Astrocyte (in vitro differentiated cells and primary cell): ENCODE measurements at regions not wholly inside any gene's neighbourhood (a gene's known extent, or its start where the extent isn't known, plus 50 kb on each side); places are given as distances from the start of the nearest gene placed in this dataset.
A peak's percentile ranks its signal among the peaks of the same experiment; 100 is the strongest.

Experiments used
- DNase-seq: peaks from one replicate; pipeline ENCODE4 v3.0.0-alpha.2; 2010; ENCODE audit warnings: low read depth
- FAIRE-seq: peaks from 2 replicates; lab custom pipeline; 2011; peaks lifted over from hg19 to GRCh38; lab: Jason Lieb, UNC
- H2AFZ ChIP-seq: 2 replicates; pipeline ENCODE4 v1.6.0; 2012; ENCODE audit warnings: low read depth, low read length, inconsistent platforms
- H3K27ac ChIP-seq: 2 replicates; pipeline ENCODE4 v1.5.1; 2011; ENCODE audit warnings: low read depth, low read length, inconsistent platforms
- H3K27me3 ChIP-seq: 2 replicates; pipeline ENCODE4 v1.6.0; 2011; ENCODE audit warnings: low read length, inconsistent platforms; ENCODE audit not compliant: insufficient read depth
- H3K36me3 ChIP-seq: 2 replicates; pipeline ENCODE4 v1.5.1; 2011; ENCODE audit warnings: low read length, inconsistent platforms; ENCODE audit not compliant: insufficient read depth
- H3K4me1 ChIP-seq: 2 replicates; pipeline ENCODE4 v1.5.1; 2011; ENCODE audit warnings: low read length, inconsistent platforms; ENCODE audit not compliant: insufficient read depth
- H3K4me2 ChIP-seq: 2 replicates; pipeline ENCODE4 v1.6.0; 2012; ENCODE audit warnings: low read length, inconsistent platforms
- H3K4me3 ChIP-seq: 2 replicates; pipeline ENCODE4 v1.5.1; 2011; ENCODE audit warnings: low read depth, mild to moderate bottlenecking, low read length, inconsistent platforms; ENCODE audit not compliant: insufficient read depth
- H3K79me2 ChIP-seq: 2 replicates; pipeline ENCODE4 v1.6.0; 2012; ENCODE audit warnings: mild to moderate bottlenecking, low read length, inconsistent platforms; ENCODE audit not compliant: insufficient read depth
- H3K9ac ChIP-seq: 2 replicates; pipeline ENCODE4 v1.6.0; 2012; ENCODE audit warnings: mild to moderate bottlenecking, low read length, inconsistent platforms
- H3K9me3 ChIP-seq: 2 replicates; pipeline ENCODE4 v1.5.1; 2012; ENCODE audit warnings: low read depth, mild to moderate bottlenecking, low read length, inconsistent platforms; ENCODE audit not compliant: insufficient read depth
- H4K20me1 ChIP-seq: 2 replicates; pipeline ENCODE4 v1.6.0; 2012; ENCODE audit warnings: low read length, inconsistent platforms; ENCODE audit not compliant: insufficient read depth
- H3K27ac Mint-ChIP-seq: one replicate; pipeline ENCODE4 v1.8.0; 2021; ENCODE audit warnings: mild to moderate bottlenecking, mixed read lengths; ENCODE audit not compliant: unreplicated experiment
- H3K27me3 Mint-ChIP-seq: one replicate; pipeline ENCODE4 v1.8.0; 2021; ENCODE audit warnings: low read depth, mixed read lengths; ENCODE audit not compliant: unreplicated experiment
- H3K36me3 Mint-ChIP-seq: one replicate; pipeline ENCODE4 v1.8.0; 2021; ENCODE audit warnings: low read depth, mixed read lengths; ENCODE audit not compliant: unreplicated experiment
- H3K4me1 Mint-ChIP-seq: one replicate; pipeline ENCODE4 v1.8.0; 2021; ENCODE audit warnings: low read depth, mixed read lengths; ENCODE audit not compliant: unreplicated experiment
- H3K4me3 Mint-ChIP-seq: one replicate; pipeline ENCODE4 v1.8.0; 2021; ENCODE audit warnings: mild to moderate bottlenecking, moderate library complexity, mixed read lengths; ENCODE audit not compliant: unreplicated experiment
- H3K9me3 Mint-ChIP-seq: one replicate; pipeline ENCODE4 v1.8.0; 2021; ENCODE audit warnings: mild to moderate bottlenecking, mixed read lengths; ENCODE audit not compliant: unreplicated experiment
- CTCF ChIP-seq: IDR thresholded peaks from 2 replicates; pipeline ENCODE4 v1.5.1; 2011; ENCODE audit warnings: low read depth, mild to moderate bottlenecking, inconsistent platforms, low read length, moderate library complexity; ENCODE audit not compliant: insufficient read depth
- EZH2 ChIP-seq: IDR thresholded peaks from 2 replicates; pipeline ENCODE4 v1.6.1; 2012; ENCODE audit warnings: mild to moderate bottlenecking, low read length, inconsistent platforms; ENCODE audit not compliant: insufficient read depth

- H3K27me3 Mint-ChIP-seq: peaks cover 8% of the 10 kb centered on the region
- Histone ChIP-seq H3K4me3 (no peak overlapping the region), H3K36me3 (no peaks in the 10 kb centered on the region), H3K79me2 (no peaks in the 10 kb centered on the region), H3K4me2 (no peak overlapping the region), H3K27ac (no peak overlapping the region), H4K20me1 (no peaks in the 10 kb centered on the region), H3K9ac (no peak overlapping the region), H3K27me3 (no peaks in the 10 kb centered on the region), H2AFZ (no peak overlapping the region), H3K4me1 (peaks cover 8% of the 10 kb centered on the region), H3K9me3 (no peaks in the 10 kb centered on the region)
- H3K9me3 Mint-ChIP-seq: no peaks in the 10 kb centered on the region
- no peaks in the 10 kb centered on the region for H3K36me3 Mint-ChIP-seq
- FAIRE-seq: no peak
- peaks cover 6% of the 10 kb centered on the region for H3K4me1 Mint-ChIP-seq
- TF ChIP-seq CTCF (no peak), EZH2 (no peak)
- DNase-seq: no peak
- H3K4me3 Mint-ChIP-seq: no peak overlapping the region
- H3K27ac Mint-ChIP-seq: no peak overlapping the region
Measured at GRCh38 chrX:150216716-150217115, 146.4 kb upstream of the MAMLD1 start.

GRCh38 chrX:150217609-150218008 lies 145.5 kb upstream of the MAMLD1 start:
- Histone ChIP-seq H3K4me3 (no peak overlapping the region), H3K4me2 (no peak overlapping the region), H3K9me3 (no peaks in the 10 kb centered on the region), H3K27ac (no peak overlapping the region), H4K20me1 (no peaks in the 10 kb centered on the region), H3K4me1 (peaks cover 2% of the 10 kb centered on the region), H3K27me3 (no peaks in the 10 kb centered on the region), H3K9ac (no peak overlapping the region), H2AFZ (no peak overlapping the region), H3K36me3 (no peaks in the 10 kb centered on the region), H3K79me2 (no peaks in the 10 kb centered on the region)
- Mint-ChIP-seq H3K9me3 (no peaks in the 10 kb centered on the region), H3K27ac (no peak overlapping the region), H3K4me1 (peaks cover 6% of the 10 kb centered on the region), H3K4me3 (no peak overlapping the region), H3K27me3 (peaks cover 8% of the 10 kb centered on the region), H3K36me3 (no peaks in the 10 kb centered on the region)
- no peak for DNase-seq
- TF ChIP-seq EZH2: no peak
- TF ChIP-seq CTCF: no peak
- FAIRE-seq: no peak

- FAIRE-seq (peak; percentile 65), DNase-seq (peak; percentile 38)
- Mint-ChIP-seq H3K4me1 (peaks cover 4% of the 10 kb centered on the region), H3K9me3 (no peaks in the 10 kb centered on the region), H3K27ac (peak overlapping the region; percentile 34), H3K36me3 (no peaks in the 10 kb centered on the region), H3K4me3 (no peak overlapping the region), H3K27me3 (peaks cover 13% of the 10 kb centered on the region)
- Histone ChIP-seq H3K27ac (no peak overlapping the region), H3K9me3 (no peaks in the 10 kb centered on the region), H3K36me3 (no peaks in the 10 kb centered on the region), H3K27me3 (no peaks in the 10 kb centered on the region), H4K20me1 (no peaks in the 10 kb centered on the region), H2AFZ (peak overlapping the region; percentile 41), H3K4me3 (no peak overlapping the region), H3K4me1 (peaks cover 2% of the 10 kb centered on the region), H3K79me2 (no peaks in the 10 kb centered on the region), H3K4me2 (peak overlapping the region; percentile 46), H3K9ac (no peak overlapping the region)
- TF ChIP-seq EZH2 (no peak), CTCF (no peak)
Measured at GRCh38 chrX:150219374-150220185, 143.5 kb upstream of the MAMLD1 start.
